ENCODE measurements at regions not wholly inside any gene's neighbourhood (a gene's known extent, or its start where the extent isn't known, plus 50 kb on each side); places are given as distances from the start of the nearest gene placed in this dataset.
A peak's percentile ranks its signal among the peaks of the same experiment; 100 is the strongest.

GRCh38 chr2:15718944-15719323, 127.3 kb downstream of the DDX1 start:
- no peaks in the 10 kb centered on the region for H3K4me1 ChIP-seq
- H3K36me3 ChIP-seq: no peaks in the 10 kb centered on the region
- WGBS, 5 donors: 64 to 75% (median 72%) methylated on average over 6 of the region's 6 CpGs
- no peak for DNase-seq
- H3K4me3 ChIP-seq: no peak overlapping the region
- no peaks in the 10 kb centered on the region for H3K27me3 ChIP-seq
- no peaks in the 10 kb centered on the region for H3K9me3 ChIP-seq
- intact Hi-C loops (cut with DNase I; ENCODE audit: low total_unique reads): no loop called here
- H3K27ac ChIP-seq: no peak overlapping the region
- TF ChIP-seq POLR2AphosphoS5 (IDR thresholded peaks at IDR 0.05) (no peak), EP300 (IDR thresholded peaks at IDR 0.05) (no peak), POLR2A (IDR thresholded peaks at IDR 0.05) (no peak), CTCF (IDR thresholded peaks at IDR 0.05) (no peak)

GRCh38 chr2:15719566-15720313, 128.1 kb downstream of the DDX1 start:
- no peak overlapping the region for H3K27ac ChIP-seq
- H3K4me1 ChIP-seq: no peaks in the 10 kb centered on the region
- no peak for TF ChIP-seq POLR2A (IDR thresholded peaks at IDR 0.05)
- no peak for TF ChIP-seq EP300 (IDR thresholded peaks at IDR 0.05)
- TF ChIP-seq CTCF (IDR thresholded peaks at IDR 0.05): no peak
- TF ChIP-seq POLR2AphosphoS5 (IDR thresholded peaks at IDR 0.05): no peak
- H3K27me3 ChIP-seq: no peaks in the 10 kb centered on the region
- DNase-seq: peak in 1 of 2 donors; percentile 8
- H3K9me3 ChIP-seq: no peaks in the 10 kb centered on the region
- 79 to 85% (median 81%) methylated on average over 8 of the region's 8 CpGs for WGBS, 5 donors
- intact Hi-C loops (cut with DNase I; ENCODE audit: low total_unique reads): no loop called here
- no peak overlapping the region for H3K4me3 ChIP-seq
- H3K36me3 ChIP-seq: no peaks in the 10 kb centered on the region

GRCh38 chr2:15720561-15721307, 129.1 kb downstream of the DDX1 start:
- intact Hi-C loops (cut with DNase I; ENCODE audit: low total_unique reads): no loop called here
- Histone ChIP-seq H3K36me3 (no peaks in the 10 kb centered on the region), H3K4me1 (no peaks in the 10 kb centered on the region), H3K4me3 (no peak overlapping the region), H3K9me3 (no peaks in the 10 kb centered on the region), H3K27ac (no peak overlapping the region), H3K27me3 (no peaks in the 10 kb centered on the region)
- no peak for TF ChIP-seq EP300 (IDR thresholded peaks at IDR 0.05)
- no peak for TF ChIP-seq POLR2AphosphoS5 (IDR thresholded peaks at IDR 0.05)
- 85 to 91% (median 88%) methylated on average over 9 of the region's 9 CpGs for WGBS, 5 donors
- no peak for DNase-seq

- no peak for TF ChIP-seq POLR2AphosphoS5 (IDR thresholded peaks at IDR 0.05)
- TF ChIP-seq EP300 (IDR thresholded peaks at IDR 0.05): no peak
- TF ChIP-seq POLR2A (IDR thresholded peaks at IDR 0.05): no peak
- Histone ChIP-seq H3K27me3 (no peaks in the 10 kb centered on the region), H3K27ac (no peak overlapping the region), H3K9me3 (no peaks in the 10 kb centered on the region), H3K4me1 (no peaks in the 10 kb centered on the region), H3K36me3 (no peaks in the 10 kb centered on the region), H3K4me3 (no peak overlapping the region)
- 71 to 84% (median 80%) methylated on average over 10 of the region's 10 CpGs for WGBS, 5 donors
- intact Hi-C loops (cut with DNase I; ENCODE audit: low total_unique reads): no loop called here
- DNase-seq: no peak
Measured at GRCh38 chr2:15721411-15722067, 129.9 kb downstream of the DDX1 start.

DNA sequence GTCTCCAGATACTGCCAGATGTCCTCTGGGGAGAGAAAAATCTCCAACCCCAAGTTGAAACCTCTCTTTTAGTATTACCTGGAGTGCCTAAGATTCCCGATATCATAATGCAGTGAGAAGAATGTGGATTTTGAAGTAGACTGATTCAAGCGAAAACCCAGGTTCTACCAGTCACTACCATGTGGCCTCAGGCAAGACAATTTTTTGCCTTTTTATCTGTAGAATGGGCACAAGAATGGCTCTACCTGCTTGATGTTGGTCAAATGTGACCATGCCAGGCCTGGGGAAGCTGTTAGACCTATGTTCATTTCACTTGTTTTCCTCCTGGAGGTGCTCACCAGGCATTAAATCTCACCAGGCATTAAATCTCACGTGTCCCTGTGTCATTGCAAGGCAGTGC, 131.3 kb downstream of the DDX1 start:
- Histone ChIP-seq H3K4me1 (no peaks in the 10 kb centered on the region), H3K4me3 (no peak overlapping the region), H3K9me3 (no peaks in the 10 kb centered on the region), H3K27ac (no peak overlapping the region), H3K27me3 (no peaks in the 10 kb centered on the region), H3K36me3 (no peaks in the 10 kb centered on the region)
- TF ChIP-seq POLR2AphosphoS5 (IDR thresholded peaks at IDR 0.05) (no peak), CTCF (IDR thresholded peaks at IDR 0.05) (no peak)
- 84 to 97% (median 91%) methylated on average over 3 of the region's 3 CpGs for WGBS, 5 donors
- DNase-seq: peak in 1 of 2 donors; percentile 2
- intact Hi-C loops (cut with DNase I; ENCODE audit: low total_unique reads): no loop called here
